AG04449 (cell line): ENCODE measurements at regions not wholly inside any gene's neighbourhood (a gene's known extent, or its start where the extent isn't known, plus 50 kb on each side); places are given as distances from the start of the nearest gene placed in this dataset.

Experiments
- CTCF ChIA-PET: fragments of 350-600 bp; formaldehyde crosslinking; extraction: SDS; loops from one replicate; lab custom pipeline; 2021; ENCODE audit warnings: antibody characterized with exemption; lab: Yijun Ruan, JAX
- POLR2A ChIA-PET: fragments of 400-600, 350-600 bp; formaldehyde crosslinking; extraction: SDS; loops from one replicate; lab custom pipeline; 2020; ENCODE audit warnings: antibody characterized with exemption, inconsistent platforms; lab: Yijun Ruan, JAX
- DNase-seq: peaks from one replicate; pipeline ENCODE4 v3.0.0-alpha.2; 2010; ENCODE audit warnings: low read depth, low spot score
- H3K4me3 ChIP-seq: 2 replicates; pipeline ENCODE4 v1.5.1; 2011; ENCODE audit warnings: low read depth, mild to moderate bottlenecking, control low read depth, low read length
- TF ChIP-seq, protein P1 (sequence below): IDR thresholded peaks from one replicate; pipeline ENCODE4 v1.5.1; 2011; ENCODE audit warnings: mild to moderate bottlenecking, moderate library complexity, low read length, control low read depth, inconsistent platforms; ENCODE audit not compliant: insufficient read depth; ENCODE audit errors: missing control alignments

- H3K4me3 ChIP-seq, result no peak overlapping the region
- POLR2A ChIA-PET, result no interaction called here
- no peak for DNase-seq
- TF ChIP-seq, protein P1, sequence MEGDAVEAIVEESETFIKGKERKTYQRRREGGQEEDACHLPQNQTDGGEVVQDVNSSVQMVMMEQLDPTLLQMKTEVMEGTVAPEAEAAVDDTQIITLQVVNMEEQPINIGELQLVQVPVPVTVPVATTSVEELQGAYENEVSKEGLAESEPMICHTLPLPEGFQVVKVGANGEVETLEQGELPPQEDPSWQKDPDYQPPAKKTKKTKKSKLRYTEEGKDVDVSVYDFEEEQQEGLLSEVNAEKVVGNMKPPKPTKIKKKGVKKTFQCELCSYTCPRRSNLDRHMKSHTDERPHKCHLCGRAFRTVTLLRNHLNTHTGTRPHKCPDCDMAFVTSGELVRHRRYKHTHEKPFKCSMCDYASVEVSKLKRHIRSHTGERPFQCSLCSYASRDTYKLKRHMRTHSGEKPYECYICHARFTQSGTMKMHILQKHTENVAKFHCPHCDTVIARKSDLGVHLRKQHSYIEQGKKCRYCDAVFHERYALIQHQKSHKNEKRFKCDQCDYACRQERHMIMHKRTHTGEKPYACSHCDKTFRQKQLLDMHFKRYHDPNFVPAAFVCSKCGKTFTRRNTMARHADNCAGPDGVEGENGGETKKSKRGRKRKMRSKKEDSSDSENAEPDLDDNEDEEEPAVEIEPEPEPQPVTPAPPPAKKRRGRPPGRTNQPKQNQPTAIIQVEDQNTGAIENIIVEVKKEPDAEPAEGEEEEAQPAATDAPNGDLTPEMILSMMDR, result no peak
- CTCF ChIA-PET, result no interaction called here
These were observed 217.9 kb downstream of the SAMD5 start for GRCh38 chr6:147726342-147726741.

- CTCF ChIA-PET, result no interaction called here
- no peak for DNase-seq
- TF ChIP-seq, protein P1, result no peak
- no peak overlapping the region for H3K4me3 ChIP-seq
- POLR2A ChIA-PET, result no interaction called here
These were observed 220.4 kb downstream of the SAMD5 start for GRCh38 chr6:147728903-147729302.

DNA sequence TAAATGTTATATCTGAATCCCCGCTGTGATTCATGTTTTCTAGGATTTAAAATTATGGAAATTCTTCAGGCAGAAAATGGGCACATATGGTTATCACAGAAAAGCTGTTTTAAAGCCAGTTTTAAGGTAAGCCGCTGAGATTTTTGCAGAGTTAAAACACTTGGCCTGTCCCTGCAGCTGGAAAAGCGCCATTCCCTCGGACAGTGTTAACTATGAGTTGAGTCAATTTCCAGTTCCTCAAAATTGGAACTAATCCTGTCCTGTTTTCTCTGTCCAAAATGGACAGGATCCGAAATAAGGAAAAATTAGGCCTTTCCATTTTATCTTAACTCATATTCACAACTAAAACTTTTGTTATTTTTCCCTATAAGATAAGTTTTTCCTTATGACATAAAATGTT is 225.2 kb downstream of the SAMD5 start:
- TF ChIP-seq, protein P1, result no peak
- POLR2A ChIA-PET, result no interaction called here
- CTCF ChIA-PET, result no interaction called here
- H3K4me3 ChIP-seq, result no peak overlapping the region
- no peak for DNase-seq

- no peak for DNase-seq
- ChIA-PET CTCF (no interaction called here), POLR2A (no interaction called here)
- TF ChIP-seq, protein P1, result no peak
- H3K4me3 ChIP-seq, result no peak overlapping the region
These were observed 225.7 kb downstream of the SAMD5 start for GRCh38 chr6:147734151-147734550.

DNA sequence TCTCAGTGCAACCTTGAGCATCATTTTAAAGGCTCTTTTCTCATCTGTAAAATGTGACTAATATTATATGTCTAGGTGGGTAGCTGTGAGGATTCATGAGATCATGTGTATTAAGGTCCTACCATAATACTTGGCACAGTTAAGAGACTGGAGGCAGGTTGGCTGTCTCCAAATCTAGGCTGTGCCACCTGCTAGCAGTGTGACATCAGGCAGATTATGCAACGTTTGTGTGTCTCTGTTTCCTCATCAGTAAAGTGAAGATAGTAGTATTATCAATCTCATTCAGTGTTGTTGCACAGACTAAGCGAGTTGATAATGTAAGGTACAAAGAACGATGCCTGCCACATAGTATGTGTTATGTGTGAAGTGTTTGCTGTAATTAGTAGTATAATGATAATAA is 227.4 kb downstream of the SAMD5 start:
- TF ChIP-seq, protein P1, result no peak
- DNase-seq, result no peak
- no peak overlapping the region for H3K4me3 ChIP-seq
- CTCF ChIA-PET, result no interaction called here
- POLR2A ChIA-PET, result no interaction called here

DNA sequence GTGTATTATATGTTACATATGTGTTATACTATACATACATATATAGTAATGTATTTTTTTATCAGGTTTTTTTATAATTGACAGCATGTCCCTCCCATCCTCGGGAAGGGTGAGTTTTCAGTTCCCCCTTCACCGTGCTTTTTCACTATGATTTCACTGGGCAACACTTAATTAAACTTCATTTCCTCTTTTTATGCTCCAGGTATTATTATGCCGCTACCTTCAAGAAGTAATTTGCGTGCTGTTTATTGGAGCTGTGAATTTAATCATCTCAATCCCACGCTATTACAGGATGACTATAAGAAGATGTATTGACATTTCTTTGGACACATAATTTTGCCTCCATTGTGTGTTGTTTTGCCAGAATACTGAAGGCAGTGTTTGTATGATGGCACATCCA is 228.6 kb downstream of the SAMD5 start:
- TF ChIP-seq, protein P1, result no peak
- no peak for DNase-seq
- ChIA-PET CTCF (no interaction called here), POLR2A (no interaction called here)
- no peak overlapping the region for H3K4me3 ChIP-seq
